Mesothelial cell of epicardium (in vitro differentiated cells): ENCODE measurements at regions not wholly inside any gene's neighbourhood (a gene's known extent, or its start where the extent isn't known, plus 50 kb on each side); places are given as distances from the start of the nearest gene placed in this dataset.

Experiments
- DNase-seq, 2 experiments: peaks; one replicate each; pipeline ENCODE4 v3.0.0; 2021; ENCODE audit warnings: low spot score in 2 of 2; ENCODE audit not compliant: unreplicated experiment in 2 of 2
- H3K27ac Mint-ChIP-seq: 2 replicates; pipeline ENCODE4 v1.8.0; 2021; ENCODE audit warnings: mixed read lengths
- H3K27me3 Mint-ChIP-seq: 2 replicates; pipeline ENCODE4 v1.8.0; 2021; ENCODE audit warnings: low read depth, mixed read lengths
- H3K36me3 Mint-ChIP-seq: 2 replicates; pipeline ENCODE4 v1.8.0; 2021; ENCODE audit warnings: mixed read lengths
- H3K4me1 Mint-ChIP-seq: 2 replicates; pipeline ENCODE4 v1.8.0; 2021; ENCODE audit warnings: mixed read lengths
- H3K4me3 Mint-ChIP-seq: 2 replicates; pipeline ENCODE4 v1.8.0; 2021; ENCODE audit warnings: mild to moderate bottlenecking, moderate library complexity, mixed read lengths
- H3K9me3 Mint-ChIP-seq: 2 replicates; pipeline ENCODE4 v1.8.0; 2021; ENCODE audit warnings: mixed read lengths
- TF ChIP-seq, protein P1 (sequence below): fragments of 200-600 bp; sonication (generic); IDR thresholded peaks from one replicate; pipeline ENCODE4 v1.5.0; 2021; ENCODE audit warnings: antibody characterized with exemption; ENCODE audit not compliant: unreplicated experiment

DNA sequence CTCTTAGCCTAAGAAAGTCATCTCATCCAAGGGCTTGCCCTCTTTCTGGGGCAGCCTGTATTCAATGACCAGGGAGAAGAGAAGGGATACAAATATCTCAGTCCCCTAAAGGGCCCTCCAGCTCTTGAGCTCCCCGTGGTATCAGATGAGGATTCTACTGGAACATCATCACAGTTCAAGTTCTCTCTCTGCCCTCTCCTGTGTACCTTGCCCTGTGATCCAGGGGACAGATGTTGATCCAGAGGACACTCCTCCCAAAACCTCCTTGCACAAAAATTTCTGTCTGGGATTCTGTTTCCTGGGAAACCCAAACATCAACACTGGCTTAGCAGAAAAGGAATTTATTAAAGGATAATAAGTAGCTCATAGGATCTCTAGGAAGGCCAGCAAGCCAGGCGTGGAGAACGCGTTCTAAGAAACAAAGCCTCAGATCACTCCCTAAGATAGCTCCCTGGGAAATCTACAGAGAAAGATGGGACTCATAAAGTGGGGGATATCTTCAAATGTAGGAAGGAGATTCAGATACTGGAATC, 296.3 kb upstream of the KLF3 start:
- Mint-ChIP-seq H3K27me3 (no peaks in the 10 kb centered on the region), H3K9me3 (peaks cover 5% of the 10 kb centered on the region), H3K4me3 (no peak overlapping the region), H3K27ac (no peak overlapping the region), H3K36me3 (no peaks in the 10 kb centered on the region), H3K4me1 (peaks cover 31% of the 10 kb centered on the region)
- DNase-seq = no peak
- TF ChIP-seq, protein P1, sequence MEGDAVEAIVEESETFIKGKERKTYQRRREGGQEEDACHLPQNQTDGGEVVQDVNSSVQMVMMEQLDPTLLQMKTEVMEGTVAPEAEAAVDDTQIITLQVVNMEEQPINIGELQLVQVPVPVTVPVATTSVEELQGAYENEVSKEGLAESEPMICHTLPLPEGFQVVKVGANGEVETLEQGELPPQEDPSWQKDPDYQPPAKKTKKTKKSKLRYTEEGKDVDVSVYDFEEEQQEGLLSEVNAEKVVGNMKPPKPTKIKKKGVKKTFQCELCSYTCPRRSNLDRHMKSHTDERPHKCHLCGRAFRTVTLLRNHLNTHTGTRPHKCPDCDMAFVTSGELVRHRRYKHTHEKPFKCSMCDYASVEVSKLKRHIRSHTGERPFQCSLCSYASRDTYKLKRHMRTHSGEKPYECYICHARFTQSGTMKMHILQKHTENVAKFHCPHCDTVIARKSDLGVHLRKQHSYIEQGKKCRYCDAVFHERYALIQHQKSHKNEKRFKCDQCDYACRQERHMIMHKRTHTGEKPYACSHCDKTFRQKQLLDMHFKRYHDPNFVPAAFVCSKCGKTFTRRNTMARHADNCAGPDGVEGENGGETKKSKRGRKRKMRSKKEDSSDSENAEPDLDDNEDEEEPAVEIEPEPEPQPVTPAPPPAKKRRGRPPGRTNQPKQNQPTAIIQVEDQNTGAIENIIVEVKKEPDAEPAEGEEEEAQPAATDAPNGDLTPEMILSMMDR = no peak

DNA sequence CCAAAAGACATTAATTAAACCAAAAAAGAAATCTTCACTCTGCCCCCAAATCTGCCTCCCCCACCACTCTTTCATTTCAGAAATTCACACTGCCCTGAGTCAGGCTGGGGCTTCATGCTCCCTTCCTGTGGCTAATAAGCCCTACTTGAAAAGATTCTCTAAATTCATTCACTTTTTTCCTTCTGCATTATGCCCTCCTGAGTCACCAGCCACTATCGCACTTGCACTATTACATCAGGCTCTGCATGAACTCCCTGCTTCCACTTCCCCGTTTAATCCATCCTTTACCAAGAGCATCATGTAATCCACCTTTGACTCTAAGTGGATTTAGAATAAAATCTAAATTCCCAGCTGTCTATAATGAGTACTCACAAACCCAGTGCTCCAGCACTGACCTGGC, 295.4 kb upstream of the KLF3 start:
- no peak overlapping the region for H3K4me3 Mint-ChIP-seq
- TF ChIP-seq, protein P1 = no peak
- peaks cover 31% of the 10 kb centered on the region for H3K4me1 Mint-ChIP-seq
- no peak for DNase-seq
- H3K27me3 Mint-ChIP-seq = no peaks in the 10 kb centered on the region
- no peak overlapping the region for H3K27ac Mint-ChIP-seq
- peaks cover 8% of the 10 kb centered on the region for H3K9me3 Mint-ChIP-seq
- no peaks in the 10 kb centered on the region for H3K36me3 Mint-ChIP-seq

DNA sequence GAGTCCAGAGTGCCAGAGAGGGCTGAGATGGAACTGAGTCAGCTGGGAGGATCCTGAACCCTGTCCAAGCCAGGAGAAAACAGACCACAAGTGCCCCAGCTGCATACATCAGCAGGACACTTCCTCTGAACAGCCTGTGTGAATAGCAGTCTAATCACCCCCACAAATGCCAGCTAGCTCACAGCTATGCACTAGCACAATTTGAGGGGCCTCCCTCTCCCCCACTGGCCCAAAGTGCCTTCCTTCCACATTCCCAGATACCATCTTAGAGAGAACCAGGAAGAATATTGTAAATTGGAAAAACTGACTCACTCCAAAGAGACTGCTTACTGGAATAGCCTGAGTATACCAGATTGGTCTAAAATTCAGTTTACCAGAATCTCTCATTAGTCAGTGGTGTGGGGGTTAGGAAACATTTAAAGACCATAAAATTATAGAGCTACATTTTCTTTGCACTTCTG, 292.6 kb upstream of the KLF3 start:
- Mint-ChIP-seq H3K9me3 (peaks cover 13% of the 10 kb centered on the region), H3K36me3 (no peaks in the 10 kb centered on the region), H3K27ac (no peak overlapping the region), H3K4me1 (peaks cover 13% of the 10 kb centered on the region), H3K27me3 (no peaks in the 10 kb centered on the region), H3K4me3 (no peak overlapping the region)
- no peak for DNase-seq
- TF ChIP-seq, protein P1 = no peak

DNA sequence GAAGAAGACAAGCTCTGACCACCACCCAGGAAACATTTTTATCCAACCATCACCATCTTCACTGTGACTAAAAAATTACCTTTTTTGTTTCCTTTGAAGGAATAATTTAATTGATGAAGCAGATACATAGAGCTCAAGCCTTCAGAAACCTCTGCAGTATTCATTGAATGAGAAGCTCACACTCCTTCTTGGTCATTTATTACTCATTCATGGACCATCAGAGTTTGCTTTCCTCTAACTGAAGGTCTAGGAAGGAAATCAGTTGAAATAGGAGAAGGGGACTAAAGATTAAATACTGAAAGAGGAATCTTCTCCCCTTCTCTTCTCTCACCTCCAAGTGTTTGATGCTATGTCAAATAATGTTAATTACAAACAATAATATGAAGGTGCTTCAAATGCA, 290.6 kb upstream of the KLF3 start:
- Mint-ChIP-seq H3K27me3 (no peaks in the 10 kb centered on the region), H3K4me1 (peaks cover 3% of the 10 kb centered on the region), H3K36me3 (no peaks in the 10 kb centered on the region), H3K4me3 (no peak overlapping the region), H3K9me3 (peaks cover 13% of the 10 kb centered on the region), H3K27ac (no peak overlapping the region)
- no peak for DNase-seq
- TF ChIP-seq, protein P1 = no peak

DNA sequence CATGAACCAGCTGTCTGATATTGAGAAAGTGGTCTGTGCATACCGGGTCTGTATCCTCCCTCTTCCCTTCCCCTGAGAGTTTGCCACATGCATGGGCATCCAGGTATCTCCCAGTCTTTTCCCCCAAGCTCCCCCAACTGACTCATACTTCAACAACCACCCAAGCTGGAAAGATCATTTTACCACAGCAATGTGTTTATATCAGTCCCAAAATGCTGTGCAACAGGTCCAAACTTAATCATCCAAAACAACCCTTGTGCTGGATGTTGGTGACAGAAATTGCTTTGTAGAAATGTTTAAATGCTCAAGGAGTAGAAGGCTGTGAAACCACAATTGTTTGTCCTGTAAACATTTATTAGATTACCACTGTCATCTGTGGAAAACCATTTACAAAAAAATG, 286.8 kb upstream of the KLF3 start:
- peaks cover 17% of the 10 kb centered on the region for H3K9me3 Mint-ChIP-seq
- H3K4me3 Mint-ChIP-seq = no peak overlapping the region
- DNase-seq = no peak
- TF ChIP-seq, protein P1 = no peak
- H3K36me3 Mint-ChIP-seq = no peaks in the 10 kb centered on the region
- H3K27ac Mint-ChIP-seq = no peak overlapping the region
- H3K27me3 Mint-ChIP-seq = no peaks in the 10 kb centered on the region
- peaks cover 2% of the 10 kb centered on the region for H3K4me1 Mint-ChIP-seq

DNA sequence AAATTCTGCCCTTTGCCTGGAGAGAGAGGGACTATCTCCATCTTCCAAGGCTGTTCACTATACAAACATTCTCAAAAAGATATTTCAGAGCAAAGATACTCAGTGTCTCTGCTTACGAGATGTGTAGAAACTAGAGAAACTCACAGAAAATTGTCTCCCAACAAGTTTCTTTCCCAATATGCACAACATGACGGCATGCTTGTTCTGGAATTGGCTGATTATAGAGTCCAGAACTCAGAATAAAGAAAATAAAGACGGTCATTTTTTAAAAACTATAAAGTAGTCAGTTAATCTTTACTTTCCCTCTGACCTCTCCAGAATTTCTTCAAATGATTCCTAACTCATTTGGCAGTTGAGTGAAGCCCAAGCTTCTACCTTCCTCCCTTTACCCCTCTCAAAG, 285.5 kb upstream of the KLF3 start:
- H3K27me3 Mint-ChIP-seq = no peaks in the 10 kb centered on the region
- H3K36me3 Mint-ChIP-seq = no peaks in the 10 kb centered on the region
- H3K4me1 Mint-ChIP-seq = peaks cover 12% of the 10 kb centered on the region
- DNase-seq = no peak
- no peak overlapping the region for H3K27ac Mint-ChIP-seq
- TF ChIP-seq, protein P1 = no peak
- H3K4me3 Mint-ChIP-seq = no peak overlapping the region
- peaks cover 9% of the 10 kb centered on the region for H3K9me3 Mint-ChIP-seq
